Neuron (in vitro differentiated cells): ENCODE measurements at regions not wholly inside any gene's neighbourhood (a gene's known extent, or its start where the extent isn't known, plus 50 kb on each side); places are given as distances from the start of the nearest gene placed in this dataset.

Experiments used
- H2AFZ ChIP-seq: one replicate; pipeline ENCODE4 v1.6.1; 2013; ENCODE audit warnings: low read depth, mild to moderate bottlenecking, inconsistent platforms, low read length, moderate library complexity
- H3K27me3 ChIP-seq: one replicate; pipeline ENCODE4 v1.6.1; 2013; ENCODE audit warnings: low read length; ENCODE audit not compliant: insufficient read depth
- H3K36me3 ChIP-seq: one replicate; pipeline ENCODE4 v1.6.1; 2013; ENCODE audit warnings: low read length; ENCODE audit not compliant: insufficient read depth
- H3K4me1 ChIP-seq: one replicate; pipeline ENCODE4 v1.6.1; 2013; ENCODE audit warnings: low read length; ENCODE audit not compliant: insufficient read depth
- H3K4me3 ChIP-seq: 2 replicates; pipeline ENCODE4 v1.5.1; 2013; ENCODE audit warnings: mild to moderate bottlenecking, low read length, moderate library complexity
- H3K9me3 ChIP-seq: one replicate; pipeline ENCODE4 v1.6.1; 2013; ENCODE audit warnings: low read length

- no peak overlapping the region for H2AFZ ChIP-seq
- no peaks in the 10 kb centered on the region for H3K36me3 ChIP-seq
- H3K27me3 ChIP-seq = no peaks in the 10 kb centered on the region
Measured at GRCh38 chr3:178901204-178901603, 170.4 kb downstream of the ZMAT3 start.

DNA sequence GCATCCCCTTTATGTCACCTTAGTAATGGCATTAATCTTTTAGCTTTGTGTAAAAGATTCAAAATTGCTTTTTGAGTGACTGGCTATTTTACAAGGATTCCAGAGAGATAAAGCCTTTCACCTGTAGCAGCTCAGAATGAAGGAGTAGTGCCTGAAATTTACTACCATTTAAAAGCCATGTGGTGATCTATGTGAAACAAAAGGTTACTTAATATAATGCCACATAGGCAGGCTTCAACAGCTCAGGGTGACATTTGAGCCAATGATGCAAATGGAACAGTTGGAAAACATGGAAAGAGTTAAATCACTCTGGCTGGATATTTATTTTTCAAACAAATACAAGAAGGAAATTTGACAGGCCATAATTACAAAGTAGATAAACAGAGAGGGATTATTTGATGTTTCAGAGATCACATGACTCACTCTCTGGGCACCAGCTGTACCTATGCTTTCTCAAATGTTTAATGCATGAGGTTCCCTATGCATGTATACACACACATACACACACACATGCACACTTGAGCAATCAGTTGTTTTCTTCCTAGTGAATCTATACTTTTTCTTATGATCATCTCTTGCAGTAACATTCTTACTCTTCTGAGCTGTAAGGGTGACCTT is 171.5 kb downstream of the ZMAT3 start:
- Histone ChIP-seq H3K27me3 (no peaks in the 10 kb centered on the region), H3K36me3 (no peaks in the 10 kb centered on the region), H3K4me3 (no peak overlapping the region), H2AFZ (no peak overlapping the region), H3K4me1 (no peaks in the 10 kb centered on the region), H3K9me3 (no peaks in the 10 kb centered on the region)

More at GRCh38 chr3:178901204-178901603, 170.4 kb downstream of the ZMAT3 start:
- no peaks in the 10 kb centered on the region for H3K4me1 ChIP-seq
- no peak overlapping the region for H3K4me3 ChIP-seq
- H3K9me3 ChIP-seq = no peaks in the 10 kb centered on the region

- H2AFZ ChIP-seq = no peak overlapping the region
- no peaks in the 10 kb centered on the region for H3K4me1 ChIP-seq
- H3K9me3 ChIP-seq = no peaks in the 10 kb centered on the region
- no peaks in the 10 kb centered on the region for H3K27me3 ChIP-seq
- no peak overlapping the region for H3K4me3 ChIP-seq
- H3K36me3 ChIP-seq = no peaks in the 10 kb centered on the region
Measured at GRCh38 chr3:178895178-178895789, 176.3 kb downstream of the ZMAT3 start.
